ENCODE measurements at regions not wholly inside any gene's neighbourhood (a gene's known extent, or its start where the extent isn't known, plus 50 kb on each side); places are given as distances from the start of the nearest gene placed in this dataset.

GRCh38 chr16:66291833-66292232, 74.7 kb upstream of the CDH5 start:
- Histone ChIP-seq H3K36me3 (ENCODE audit: control insufficient read depth, insufficient read depth, low read length) (no peaks in the 10 kb centered on the region), H3K27me3 (ENCODE audit: control insufficient read depth, insufficient read depth, low read length) (peaks cover 46% of the 10 kb centered on the region), H2AK9ac (replicated peaks; ENCODE audit: low read depth, low read length, poor library complexity) (no peak overlapping the region), H3K9me1 (ENCODE audit: insufficient read depth, low read length) (no peaks in the 10 kb centered on the region), H3K4me2 (ENCODE audit: low read depth, low read length) (no peak overlapping the region), H3K79me1 (ENCODE audit: low read depth in 1 of 2, low read length in 2 of 2) (no peaks in the 10 kb centered on the region), H2BK20ac (ENCODE audit: low read depth, low read length) (no peak overlapping the region), H3K14ac (replicated peaks; ENCODE audit: low read depth, low read length) (no peak overlapping the region), H3K4me3 (ENCODE audit: insufficient read depth, low read depth, low read length) (no peak overlapping the region), H4K20me1 (ENCODE audit: insufficient read depth, low read length) (no peaks in the 10 kb centered on the region), H4K5ac (ENCODE audit: low read depth, low read length) (no peak overlapping the region), H3K4ac (ENCODE audit: low read depth, low read length) (no peak overlapping the region), H3K9ac (ENCODE audit: low read depth, low read length) (no peak overlapping the region), H4K91ac (ENCODE audit: insufficient read depth, low read depth, low read length) (no peak overlapping the region), H3K27ac (ENCODE audit: insufficient read depth, low read length) (no peak overlapping the region), H3K18ac (ENCODE audit: low read depth, low read length) (no peak overlapping the region), H2BK15ac (ENCODE audit: low read depth, low read length) (no peak overlapping the region), H4K8ac (ENCODE audit: low read depth in 2 of 2, low read length in 2 of 2) (no peak overlapping the region), H3K4me1 (ENCODE audit: control insufficient read depth, insufficient read depth, low read length) (no peaks in the 10 kb centered on the region), H2AFZ (replicated peaks; ENCODE audit: low read length, poor library complexity) (no peak overlapping the region), H2AK5ac (ENCODE audit: low read depth, low read length) (no peak overlapping the region), H3K56ac (ENCODE audit: extremely low read depth, insufficient read depth, low read length) (no peak overlapping the region), H2BK120ac (ENCODE audit: low read depth, low read length) (no peak overlapping the region), H3K9me3 (ENCODE audit: control insufficient read depth, insufficient read depth, low read length) (no peaks in the 10 kb centered on the region), H2BK5ac (ENCODE audit: low read depth, low read length, poor library complexity, severe bottlenecking) (no peak overlapping the region), H3K23ac (ENCODE audit: low read depth, low read length) (no peak overlapping the region)
- dilution Hi-C loops (cut with HindIII; ENCODE audit: low sequenced_read_pairs, unreplicated experiment) (no loop called here), in situ Hi-C loops (cut with MboI; ENCODE audit: low sequenced_read_pairs) (no loop called here), intact Hi-C loops (cut with micrococcal nuclease) (no loop called here)
- no TSS peak for BruUV-seq (replicated peaks)
- no peak for TF ChIP-seq ELK1 (IDR thresholded peaks at IDR 0.05; ENCODE audit: borderline replicate concordance, low read depth, low read length)
- no peak for TF ChIP-seq RCOR1 (IDR thresholded peaks at IDR 0.05; ENCODE audit: insufficient replicate concordance, low read length)
- no peak for TF ChIP-seq SMC3 (IDR thresholded peaks at IDR 0.05; ENCODE audit: low read depth, low read length)
- no peak for TF ChIP-seq CEBPB (IDR thresholded peaks at IDR 0.05; ENCODE audit: low read depth, low read length)
- no peak for TF ChIP-seq MXI1 (IDR thresholded peaks at IDR 0.05; ENCODE audit: borderline replicate concordance, low read depth, low read length)
- no peak for TF ChIP-seq BHLHE40 (IDR thresholded peaks at IDR 0.05; ENCODE audit: low read depth, low read length)
- TF ChIP-seq MAZ (IDR thresholded peaks at IDR 0.05; ENCODE audit: borderline replicate concordance, low read depth, low read length): no peak
- TF ChIP-seq CTCF (conservative IDR thresholded peaks at IDR 0.05; ENCODE audit: low read depth, low read length): no peak
- TF ChIP-seq MAFK (IDR thresholded peaks at IDR 0.05; ENCODE audit: low read depth, low read length): no peak
- no peak for TF ChIP-seq POLR2A (IDR thresholded peaks at IDR 0.05; ENCODE audit: low read depth, low read length)
- no peak for TF ChIP-seq USF2 (IDR thresholded peaks at IDR 0.05; ENCODE audit: low read depth, low read length)
- no peak for TF ChIP-seq FOS (IDR thresholded peaks at IDR 0.05; ENCODE audit: low read depth, low read length)
- no peak for TF ChIP-seq NFE2L2 (IDR thresholded peaks at IDR 0.05; ENCODE audit: low read depth, low read length)
- no peak for TF ChIP-seq CHD1 (IDR thresholded peaks at IDR 0.05; ENCODE audit: low read depth, low read length)
- TF ChIP-seq RFX5 (IDR thresholded peaks at IDR 0.05; ENCODE audit: low read depth, low read length): no peak
- TF ChIP-seq RAD21 (IDR thresholded peaks at IDR 0.05; ENCODE audit: low read length): no peak
- CTCF ChIA-PET: interaction anchor here (0.5 to 0.7 kb wide), 2 partner anchors 101 to 741 kb away, joined by 3 to 5 read pairs; no protein-coding TSS in a partner anchor
- no peak for DNase-seq
- ATAC-seq (ENCODE audit: low read depth): no peak
- POLR2A ChIA-PET (ENCODE audit: unreplicated experiment): no interaction called here
- WGBS, 2 experiments (ENCODE audit: extremely low coverage in 2 of 2, insufficient read length in 1 of 2): 78% methylated on average over 3 of the region's 6 CpGs; no CpG with 5 or more reads in 1 of the 2 experiments
